Endothelial cell of umbilical vein (primary cell): ENCODE measurements at regions not wholly inside any gene's neighbourhood (a gene's known extent, or its start where the extent isn't known, plus 50 kb on each side); places are given as distances from the start of the nearest gene placed in this dataset.

Experiments used
- BruUV-seq: library from RNA; stranded (reverse); fragments of 400-500 nt; replicated peaks from 2 replicates; lab custom pipeline; 2021; lab: Mats Ljungman, UMichigan
- CTCF ChIA-PET: fragments of 300-600, 350-600 bp; sonication (Branson Sonifier 250); formaldehyde crosslinking; loops from one replicate; lab custom pipeline; 2021; ENCODE audit warnings: antibody characterized with exemption, inconsistent platforms; lab: Charles Lee
- POLR2A ChIA-PET: fragments of 300-600, 350-600 bp; sonication (Branson Sonifier 250); formaldehyde crosslinking; loops from one replicate; lab custom pipeline; 2021; ENCODE audit warnings: antibody characterized with exemption, inconsistent platforms; lab: Charles Lee
- DNase-seq: peaks from one replicate; pipeline ENCODE4 v3.0.0-alpha.2; 2011; ENCODE audit warnings: low read depth, low spot score
- FAIRE-seq: peaks from 2 replicates; lab custom pipeline; 2011; peaks lifted over from hg19 to GRCh38; lab: Jason Lieb, UNC
- H2AFZ ChIP-seq: 2 replicates; pipeline ENCODE4 v1.6.0; 2012; ENCODE audit warnings: low read depth, low read length, control low read depth, inconsistent platforms
- H3K27ac ChIP-seq: 2 replicates; pipeline ENCODE4 v1.5.1; 2011; ENCODE audit warnings: low read depth, mild to moderate bottlenecking, control low read depth, low read length, moderate library complexity; ENCODE audit not compliant: insufficient read depth
- H3K27me3 ChIP-seq, 2 experiments: 2 replicates each; pipeline versions ENCODE4 v1.6.0 to v1.6.1; 2011; ENCODE audit warnings: low read length in 2 of 2, mixed read lengths in 1 of 2; ENCODE audit not compliant: control insufficient read depth in 2 of 2, insufficient read depth in 2 of 2
- H3K36me3 ChIP-seq, 2 experiments: 2 replicates in 1 of 2; 3 replicates in 1 of 2; pipeline ENCODE4 v1.5.1; 2011; ENCODE audit warnings: low read length in 2 of 2, mild to moderate bottlenecking in 1 of 2, moderate library complexity in 1 of 2; ENCODE audit not compliant: control insufficient read depth in 2 of 2, insufficient read depth in 2 of 2; ENCODE audit errors: extremely low read depth in 1 of 2
- H3K4me1 ChIP-seq: 3 replicates; pipeline ENCODE4 v1.5.1; 2011; ENCODE audit warnings: mild to moderate bottlenecking, low read length; ENCODE audit not compliant: control insufficient read depth, insufficient read depth; ENCODE audit errors: extremely low read depth
- H3K4me2 ChIP-seq: 2 replicates; pipeline ENCODE4 v1.6.1; 2011; ENCODE audit warnings: low read length, control low read depth, mixed read lengths; ENCODE audit not compliant: insufficient read depth
- H3K4me3 ChIP-seq, 3 experiments: fragments of 200-600 bp in 1 of 3; sonication (generic), shearing (Covaris generic) in 1 of 3; replicated peaks in 1 of 3; 2 replicates each; pipeline ENCODE4 v1.5.1; 2011 to 2016; ENCODE audit warnings: control low read depth in 3 of 3, low read length in 3 of 3, mild to moderate bottlenecking in 2 of 3, inconsistent platforms in 1 of 3, low read depth in 1 of 3, moderate library complexity in 1 of 3; ENCODE audit not compliant: insufficient read depth in 1 of 3
- H3K79me2 ChIP-seq: 2 replicates; pipeline ENCODE4 v1.6.0; 2012; ENCODE audit warnings: low read length, inconsistent platforms; ENCODE audit not compliant: control insufficient read depth, insufficient read depth
- H3K9ac ChIP-seq: replicated peaks from 2 replicates; pipeline ENCODE3; 2011; ENCODE audit warnings: low read length, control low read depth; ENCODE audit not compliant: insufficient read depth; ENCODE audit errors: extremely low read depth
- H3K9me1 ChIP-seq: replicated peaks from 3 replicates; pipeline ENCODE4 v1.6.0; 2011; ENCODE audit warnings: mild to moderate bottlenecking, low read length; ENCODE audit not compliant: control insufficient read depth, insufficient read depth; ENCODE audit errors: extremely low read depth
- H3K9me3 ChIP-seq: replicated peaks from 2 replicates; pipeline ENCODE4 v1.5.1; 2012; ENCODE audit warnings: low read length, inconsistent platforms; ENCODE audit not compliant: control insufficient read depth, insufficient read depth
- H4K20me1 ChIP-seq: replicated peaks from 2 replicates; pipeline ENCODE3; 2011; ENCODE audit warnings: mild to moderate bottlenecking, low read length; ENCODE audit not compliant: control insufficient read depth, insufficient read depth; ENCODE audit errors: extremely low read depth
- CTCF ChIP-seq, 2 donors: IDR thresholded peaks; 1 replicate in 1 of 2; 2 replicates in 1 of 2; pipeline ENCODE4 v1.5.1; 2011; ENCODE audit warnings: low read length in 2 of 2, mild to moderate bottlenecking in 2 of 2, moderate library complexity in 2 of 2, control low read depth in 1 of 2, inconsistent platforms in 1 of 2, low read depth in 1 of 2; ENCODE audit not compliant: insufficient read depth in 1 of 2; ENCODE audit errors: extremely low read depth in 1 of 2
- EZH2 ChIP-seq: IDR thresholded peaks from 2 replicates; pipeline ENCODE4 v1.6.1; 2012; ENCODE audit warnings: borderline replicate concordance, low read depth, mild to moderate bottlenecking, moderate library complexity, low read length, inconsistent platforms; ENCODE audit not compliant: severe bottlenecking
- FOS ChIP-seq: IDR thresholded peaks from 2 replicates; pipeline ENCODE4 v1.6.1; 2011; ENCODE audit warnings: mild to moderate bottlenecking, low read length, moderate library complexity, borderline replicate concordance; ENCODE audit not compliant: insufficient read depth
- GATA2 ChIP-seq: IDR thresholded peaks from 2 replicates; pipeline ENCODE4 v1.7.0; 2011; ENCODE audit warnings: low read depth, mild to moderate bottlenecking, moderate library complexity, mixed read lengths, low read length; ENCODE audit not compliant: insufficient read length, insufficient read depth
- JUN ChIP-seq: IDR thresholded peaks from 2 replicates; pipeline ENCODE4 v1.6.1; 2011; ENCODE audit warnings: borderline replicate concordance, low read depth; ENCODE audit not compliant: insufficient read length, insufficient read depth
- MAX ChIP-seq: IDR thresholded peaks from 2 replicates; pipeline ENCODE4 v1.6.1; 2011; ENCODE audit not compliant: insufficient read depth, insufficient read length
- MYC ChIP-seq: IDR thresholded peaks from one replicate; pipeline ENCODE4 v1.6.1; 2011; ENCODE audit warnings: mild to moderate bottlenecking, low read depth, low read length
- POLR2A ChIP-seq: IDR thresholded peaks from 2 replicates; pipeline ENCODE4 v1.6.1; 2012; ENCODE audit warnings: low read depth, mild to moderate bottlenecking, control low read depth, low read length
- POLR2AphosphoS5 ChIP-seq: IDR thresholded peaks from 2 replicates; pipeline ENCODE4 v1.6.1; 2012; ENCODE audit warnings: low read depth, mild to moderate bottlenecking, control low read depth, low read length, moderate library complexity; ENCODE audit not compliant: insufficient read depth
- dilution Hi-C: fragments of 300-500 bp; cut with MboI; formaldehyde crosslinking; loops from one replicate; pipeline ENCODE4 v1.15.0; 2019; ENCODE audit warnings: low sequenced_read_pairs; ENCODE audit not compliant: extremely low pct_ligation_motif_present
- intact Hi-C: fragments of 100-400 bp; cut with micrococcal nuclease; formaldehyde crosslinking; loops from one replicate; pipeline ENCODE4 v1.10.0; 2022

- dilution Hi-C loops: no loop called here
- Histone ChIP-seq H2AFZ (no peak overlapping the region), H4K20me1 (no peaks in the 10 kb centered on the region), H3K27ac (no peak overlapping the region), H3K36me3 (no peaks in the 10 kb centered on the region), H3K4me2 (no peak overlapping the region), H3K9ac (no peak overlapping the region), H3K79me2 (no peaks in the 10 kb centered on the region), H3K27me3 (no peaks in the 10 kb centered on the region), H3K9me1 (no peaks in the 10 kb centered on the region), H3K4me1 (no peaks in the 10 kb centered on the region), H3K9me3 (no peaks in the 10 kb centered on the region), H3K4me3 (no peak overlapping the region)
- CTCF ChIA-PET: no interaction called here
- FAIRE-seq: no peak
- TF ChIP-seq GATA2 (no peak), FOS (no peak), CTCF (IDR thresholded peaks at IDR 0.05; ENCODE audit: extremely low read depth in 1 of 2, insufficient read depth in 1 of 2, low read depth in 1 of 2, low read length in 2 of 2) (no peak), JUN (no peak), MAX (no peak)
- BruUV-seq: no TSS peak
- DNase-seq: no peak
- POLR2A ChIA-PET: no interaction called here
- intact Hi-C loops: no loop called here
These were observed 429.0 kb upstream of the GRM3 start for GRCh38 chr7:86214734-86215133.

- Histone ChIP-seq H3K9me3 (no peaks in the 10 kb centered on the region), H3K36me3 (no peaks in the 10 kb centered on the region), H4K20me1 (no peaks in the 10 kb centered on the region), H3K27ac (no peak overlapping the region), H3K27me3 (no peaks in the 10 kb centered on the region), H3K79me2 (no peaks in the 10 kb centered on the region), H3K9ac (no peak overlapping the region), H3K4me2 (no peak overlapping the region), H3K4me3 (no peak overlapping the region), H2AFZ (no peak overlapping the region), H3K9me1 (no peaks in the 10 kb centered on the region), H3K4me1 (no peaks in the 10 kb centered on the region)
- dilution Hi-C loops: no loop called here
- TF ChIP-seq MAX: no peak
- TF ChIP-seq POLR2A: no peak
- no peak for TF ChIP-seq FOS
- no peak for TF ChIP-seq JUN
- no peak for TF ChIP-seq GATA2
- no peak for TF ChIP-seq EZH2
- TF ChIP-seq MYC: no peak
- TF ChIP-seq POLR2AphosphoS5: no peak
- no peak for TF ChIP-seq CTCF (IDR thresholded peaks at IDR 0.05; ENCODE audit: extremely low read depth in 1 of 2, insufficient read depth in 1 of 2, low read depth in 1 of 2, low read length in 2 of 2)
- FAIRE-seq: no peak
- POLR2A ChIA-PET: no interaction called here
- CTCF ChIA-PET: no interaction called here
- no TSS peak for BruUV-seq
- intact Hi-C loops: no loop called here
- no peak for DNase-seq
These were observed 430.7 kb upstream of the GRM3 start for GRCh38 chr7:86212976-86213375.
